ENCODE measurements at regions not wholly inside any gene's neighbourhood (a gene's known extent, or its start where the extent isn't known, plus 50 kb on each side); places are given as distances from the start of the nearest gene placed in this dataset.
"Not testable (repeated sequence)": the region's sequence is repeated elsewhere in the genome, so short reads cannot be mapped to it uniquely, and the experiment has no call there.

DNA sequence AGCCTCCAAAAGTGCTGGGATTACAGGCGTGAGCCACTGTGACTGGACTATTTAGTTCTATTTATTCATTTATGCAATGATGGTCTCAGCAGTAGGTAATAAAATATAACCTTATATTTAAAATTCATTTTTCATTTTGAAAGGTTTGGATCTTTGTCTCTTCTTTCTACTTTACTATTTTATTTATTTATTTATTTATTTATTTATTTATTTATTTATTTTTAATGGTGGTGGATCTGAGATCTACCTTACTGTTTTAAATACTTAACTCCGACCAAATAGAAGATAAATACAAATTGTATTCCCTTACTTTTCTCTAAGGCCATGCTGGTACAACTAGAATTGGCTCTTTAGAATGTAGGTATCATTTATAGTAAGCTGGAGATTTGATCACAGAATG lies 159.9 kb upstream of the NBPF19 start:
- not testable (repeated sequence) for TF ChIP-seq POLR2A, CTCF, EP300, POLR2AphosphoS5 (IDR thresholded peaks at IDR 0.05)

All from suprapubic skin (tissue), 4 donors.